ENCODE measurements at regions not wholly inside any gene's neighbourhood (a gene's known extent, or its start where the extent isn't known, plus 50 kb on each side); places are given as distances from the start of the nearest gene placed in this dataset.
A peak's percentile ranks its signal among the peaks of the same experiment; 100 is the strongest.
"Not testable (repeated sequence)": the region's sequence is repeated elsewhere in the genome, so short reads cannot be mapped to it uniquely, and the experiment has no call there.

- DNase-seq (ENCODE audit: extremely low read depth in 1 of 4, low spot score in 3 of 4); H3K9ac ChIP-seq (ENCODE audit: insufficient read depth in 1 of 2, low read depth in 2 of 2, low read length in 2 of 2); H3K4me2 ChIP-seq (ENCODE audit: insufficient read depth, low read length); ATAC-seq; H3K36me3 ChIP-seq (ENCODE audit: control insufficient read depth, insufficient read depth, low read length); H3K4me3 ChIP-seq; POLR2A ChIA-PET; in situ Hi-C loops (cut with MboI); H3K79me2 ChIP-seq (ENCODE audit: control insufficient read depth, insufficient read depth, low read length); intact Hi-C loops (cut with micrococcal nuclease); BruUV-seq (replicated peaks); H3K27ac ChIP-seq (ENCODE audit: extremely low read depth, low read depth, low read length); FAIRE-seq; H3K9me1 ChIP-seq (ENCODE audit: control insufficient read depth, insufficient read depth, low read length); H3K9me3 ChIP-seq (replicated peaks; ENCODE audit: control insufficient read depth, insufficient read depth, low read depth, low read length); CTCF ChIA-PET (ENCODE audit: low intra/inter-chr PET ratio); H2AFZ ChIP-seq (ENCODE audit: low read depth, low read length); H4K20me1 ChIP-seq (replicated peaks; ENCODE audit: control insufficient read depth, insufficient read depth, low read length): not testable (repeated sequence)
- TF ChIP-seq TAL1 (IDR thresholded peaks at IDR 0.05): peak; percentile 22; the same call in 1 of the 2 replicates
- TF ChIP-seq TCF3 (CRISPR knock-in tag; IDR thresholded peaks at IDR 0.05): 0 out of 2 replicates have a peak, but pooled peaks have one; percentile 17
- 0 out of 2 replicates have a peak, but pooled peaks have one; percentile 31 for TF ChIP-seq FOSL1 (tag; conservative IDR thresholded peaks at IDR 0.05)
- TF ChIP-seq ARID1B (IDR thresholded peaks at IDR 0.05): 0 out of 2 replicates have a peak, but pooled peaks have one; percentile 12
- Histone ChIP-seq H3K27me3 (ENCODE audit: control insufficient read depth in 2 of 2, insufficient read depth in 2 of 2, low read length in 2 of 2) (peaks cover 19 to 40% of the 10 kb centered on the region in 2 experiments), H3K4me1 (replicated peaks in 1 of 2; ENCODE audit: control insufficient read depth in 2 of 2, insufficient read depth in 2 of 2, low read length in 2 of 2) (peaks cover 0 to 10% of the 10 kb centered on the region in 2 experiments; a peak in 4 of 5 replicates)
- WGBS (ENCODE audit: insufficient coverage, low coverage, missing lambda C conversion rate): 2% methylated on average over 7 of the region's 7 CpGs
These were observed 95.9 kb upstream of the ERCC6L2 start for GRCh38 chr9:95779597-95779996.

DNA sequence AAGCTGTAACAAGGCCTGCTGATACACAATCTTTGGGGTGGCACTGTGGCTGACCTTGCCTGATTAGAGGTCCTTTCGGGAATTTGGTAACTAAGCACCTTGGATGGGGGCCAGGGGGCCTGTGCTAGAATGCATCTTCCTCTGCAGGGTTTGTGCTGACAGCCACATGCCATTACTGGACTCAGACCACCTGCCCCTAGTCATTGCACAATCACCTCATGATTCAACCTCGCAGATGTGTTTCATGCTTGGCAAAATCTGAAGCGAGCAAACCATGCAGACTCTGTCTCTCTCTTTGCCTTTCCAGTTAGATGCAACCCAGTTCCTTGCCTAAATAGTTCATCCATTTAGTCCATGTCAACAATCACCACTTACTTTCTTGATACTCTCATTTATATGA is 96.5 kb upstream of the ERCC6L2 start:
- H3K9me1 ChIP-seq (ENCODE audit: control insufficient read depth, insufficient read depth, low read length): no peaks in the 10 kb centered on the region
- H4K20me1 ChIP-seq (replicated peaks; ENCODE audit: control insufficient read depth, insufficient read depth, low read length): no peaks in the 10 kb centered on the region
- no peak overlapping the region for H2AFZ ChIP-seq (ENCODE audit: low read depth, low read length)
- H3K27ac ChIP-seq (ENCODE audit: extremely low read depth, low read depth, low read length): no peak overlapping the region
- BruUV-seq (replicated peaks): no TSS peak
- 0% methylated on average over 3 of the region's 3 CpGs for WGBS (ENCODE audit: insufficient coverage, low coverage, missing lambda C conversion rate)
- H3K27me3 ChIP-seq (ENCODE audit: control insufficient read depth in 2 of 2, insufficient read depth in 2 of 2, low read length in 2 of 2): peaks cover 16 to 39% of the 10 kb centered on the region in 2 experiments
- FAIRE-seq (no peak), DNase-seq (ENCODE audit: extremely low read depth in 1 of 4, low spot score in 3 of 4) (no peak), ATAC-seq (no peak)
- in situ Hi-C loops (cut with MboI) (no loop called here), intact Hi-C loops (cut with micrococcal nuclease) (no loop called here)
- CTCF ChIA-PET (ENCODE audit: low intra/inter-chr PET ratio): no interaction called here
- no peaks in the 10 kb centered on the region for H3K36me3 ChIP-seq (ENCODE audit: control insufficient read depth, insufficient read depth, low read length)
- no peak overlapping the region for H3K4me3 ChIP-seq
- no peak overlapping the region for H3K4me2 ChIP-seq (ENCODE audit: insufficient read depth, low read length)
- H3K9ac ChIP-seq (ENCODE audit: insufficient read depth in 1 of 2, low read depth in 2 of 2, low read length in 2 of 2): no peak overlapping the region
- no peak for TF ChIP-seq CEBPG (CRISPR knock-in tag; IDR thresholded peaks at IDR 0.05)
- TF ChIP-seq CEBPG (tag; conservative IDR thresholded peaks at IDR 0.05 in 1 of 2, IDR thresholded peaks at IDR 0.05 in 1 of 2): peak; percentile 55 to 61; a peak in 3 of 4 replicates
- no peak for TF ChIP-seq ZNF764 (CRISPR knock-in tag; IDR thresholded peaks at IDR 0.05; ENCODE audit: low read depth)
- TF ChIP-seq CEBPB (tag; IDR thresholded peaks at IDR 0.05): peak; percentile 80
- H3K79me2 ChIP-seq (ENCODE audit: control insufficient read depth, insufficient read depth, low read length): no peaks in the 10 kb centered on the region
- POLR2A ChIA-PET: no interaction called here
- H3K9me3 ChIP-seq (replicated peaks; ENCODE audit: control insufficient read depth, insufficient read depth, low read depth, low read length): no peaks in the 10 kb centered on the region
- H3K4me1 ChIP-seq (replicated peaks in 1 of 2; ENCODE audit: control insufficient read depth in 2 of 2, insufficient read depth in 2 of 2, low read length in 2 of 2): peaks cover 0 to 5% of the 10 kb centered on the region in 2 experiments; a peak in 4 of 5 replicates

Data from K562 (cell line).